ENCODE measurements at regions not wholly inside any gene's neighbourhood (a gene's known extent, or its start where the extent isn't known, plus 50 kb on each side); places are given as distances from the start of the nearest gene placed in this dataset.
"Not testable (repeated sequence)": the region's sequence is repeated elsewhere in the genome, so short reads cannot be mapped to it uniquely, and the experiment has no call there.

GRCh38 chr12:46627686-46628085, 198.1 kb downstream of the SLC38A4 start:
- TF ChIP-seq EZH2 (IDR thresholded peaks at IDR 0.05; ENCODE audit: low read length) = no peak
- TF ChIP-seq CTCF (optimal IDR thresholded peaks at IDR 0.05 in 1 of 3, IDR thresholded peaks at IDR 0.05 in 1 of 3, conservative IDR thresholded peaks at IDR 0.05 in 1 of 3; ENCODE audit: extremely low read depth in 1 of 3, insufficient read depth in 2 of 3, low read length in 3 of 3) = no peak
- no peaks in the 10 kb centered on the region for H3K9me1 ChIP-seq (ENCODE audit: control insufficient read depth, extremely low read depth, insufficient read depth, low read length)
- H3K79me2 ChIP-seq (ENCODE audit: control insufficient read depth, insufficient read depth, low read length) = no peaks in the 10 kb centered on the region
- H3K4me1 ChIP-seq (ENCODE audit: control insufficient read depth, extremely low read depth, insufficient read depth, low read length) = no peaks in the 10 kb centered on the region
- FAIRE-seq = no peak
- H3K4me2 ChIP-seq (ENCODE audit: control insufficient read depth, extremely low read depth, insufficient read depth, low read depth, low read length) = no peak overlapping the region
- no peaks in the 10 kb centered on the region for H3K36me3 ChIP-seq (ENCODE audit: control insufficient read depth in 2 of 2, extremely low read depth in 1 of 2, insufficient read depth in 2 of 2, low read length in 2 of 2)
- dilution Hi-C loops (cut with MboI; ENCODE audit: extremely low pct_ligation_motif_present, low sequenced_read_pairs) = no loop called here
- H2AFZ ChIP-seq (ENCODE audit: control insufficient read depth, low read length) = no peak overlapping the region
- H3K9me3 ChIP-seq (ENCODE audit: control insufficient read depth, low read depth, low read length) = no peaks in the 10 kb centered on the region
- H3K4me3 ChIP-seq (ENCODE audit: control insufficient read depth in 2 of 3, extremely low read depth in 1 of 3, insufficient read depth in 2 of 3, low read depth in 1 of 3, low read length in 3 of 3) = no peak overlapping the region
- no peak overlapping the region for H3K9ac ChIP-seq (ENCODE audit: control insufficient read depth, extremely low read depth, insufficient read depth, low read length)
- no peaks in the 10 kb centered on the region for H4K20me1 ChIP-seq (ENCODE audit: control insufficient read depth, extremely low read depth, insufficient read depth, low read length)
- H3K27ac ChIP-seq (ENCODE audit: control insufficient read depth, insufficient read depth, low read length) = no peak overlapping the region
- no peaks in the 10 kb centered on the region for H3K27me3 ChIP-seq (ENCODE audit: control insufficient read depth, extremely low read depth, insufficient read depth, low read length)
- DNase-seq (ENCODE audit: low read depth, low spot score) = no peak

GRCh38 chr12:46619474-46619873, 206.3 kb downstream of the SLC38A4 start:
- FAIRE-seq; H3K79me2 ChIP-seq (ENCODE audit: control insufficient read depth, insufficient read depth, low read length); H3K9me3 ChIP-seq (ENCODE audit: control insufficient read depth, low read depth, low read length); H4K20me1 ChIP-seq (ENCODE audit: control insufficient read depth, extremely low read depth, insufficient read depth, low read length); dilution Hi-C loops (cut with MboI; ENCODE audit: extremely low pct_ligation_motif_present, low sequenced_read_pairs); H3K4me1 ChIP-seq (ENCODE audit: control insufficient read depth, extremely low read depth, insufficient read depth, low read length); H2AFZ ChIP-seq (ENCODE audit: control insufficient read depth, low read length); H3K4me3 ChIP-seq (ENCODE audit: control insufficient read depth in 2 of 3, extremely low read depth in 1 of 3, insufficient read depth in 2 of 3, low read depth in 1 of 3, low read length in 3 of 3); H3K27ac ChIP-seq (ENCODE audit: control insufficient read depth, insufficient read depth, low read length); H3K9ac ChIP-seq (ENCODE audit: control insufficient read depth, extremely low read depth, insufficient read depth, low read length); DNase-seq (ENCODE audit: low read depth, low spot score); H3K27me3 ChIP-seq (ENCODE audit: control insufficient read depth, extremely low read depth, insufficient read depth, low read length); H3K9me1 ChIP-seq (ENCODE audit: control insufficient read depth, extremely low read depth, insufficient read depth, low read length); H3K36me3 ChIP-seq (ENCODE audit: control insufficient read depth in 2 of 2, extremely low read depth in 1 of 2, insufficient read depth in 2 of 2, low read length in 2 of 2); H3K4me2 ChIP-seq (ENCODE audit: control insufficient read depth, extremely low read depth, insufficient read depth, low read depth, low read length): not testable (repeated sequence)

- H3K36me3 ChIP-seq (ENCODE audit: control insufficient read depth in 2 of 2, extremely low read depth in 1 of 2, insufficient read depth in 2 of 2, low read length in 2 of 2); H3K27ac ChIP-seq (ENCODE audit: control insufficient read depth, insufficient read depth, low read length): not testable (repeated sequence)
Observed at GRCh38 chr12:46617737-46618136, 208.1 kb downstream of the SLC38A4 start.

More at GRCh38 chr12:46617737-46618136, 208.1 kb downstream of the SLC38A4 start:
- H3K4me2 ChIP-seq (ENCODE audit: control insufficient read depth, extremely low read depth, insufficient read depth, low read depth, low read length); H3K9me1 ChIP-seq (ENCODE audit: control insufficient read depth, extremely low read depth, insufficient read depth, low read length); H3K4me3 ChIP-seq (ENCODE audit: control insufficient read depth in 2 of 3, extremely low read depth in 1 of 3, insufficient read depth in 2 of 3, low read depth in 1 of 3, low read length in 3 of 3); H3K9ac ChIP-seq (ENCODE audit: control insufficient read depth, extremely low read depth, insufficient read depth, low read length); H3K9me3 ChIP-seq (ENCODE audit: control insufficient read depth, low read depth, low read length); dilution Hi-C loops (cut with MboI; ENCODE audit: extremely low pct_ligation_motif_present, low sequenced_read_pairs); H4K20me1 ChIP-seq (ENCODE audit: control insufficient read depth, extremely low read depth, insufficient read depth, low read length); H3K27me3 ChIP-seq (ENCODE audit: control insufficient read depth, extremely low read depth, insufficient read depth, low read length); FAIRE-seq; DNase-seq (ENCODE audit: low read depth, low spot score); H3K79me2 ChIP-seq (ENCODE audit: control insufficient read depth, insufficient read depth, low read length); H3K4me1 ChIP-seq (ENCODE audit: control insufficient read depth, extremely low read depth, insufficient read depth, low read length); H2AFZ ChIP-seq (ENCODE audit: control insufficient read depth, low read length): not testable (repeated sequence)

Data from keratinocyte (primary cell).